ENCODE measurements at regions not wholly inside any gene's neighbourhood (a gene's known extent, or its start where the extent isn't known, plus 50 kb on each side); places are given as distances from the start of the nearest gene placed in this dataset.

DNA sequence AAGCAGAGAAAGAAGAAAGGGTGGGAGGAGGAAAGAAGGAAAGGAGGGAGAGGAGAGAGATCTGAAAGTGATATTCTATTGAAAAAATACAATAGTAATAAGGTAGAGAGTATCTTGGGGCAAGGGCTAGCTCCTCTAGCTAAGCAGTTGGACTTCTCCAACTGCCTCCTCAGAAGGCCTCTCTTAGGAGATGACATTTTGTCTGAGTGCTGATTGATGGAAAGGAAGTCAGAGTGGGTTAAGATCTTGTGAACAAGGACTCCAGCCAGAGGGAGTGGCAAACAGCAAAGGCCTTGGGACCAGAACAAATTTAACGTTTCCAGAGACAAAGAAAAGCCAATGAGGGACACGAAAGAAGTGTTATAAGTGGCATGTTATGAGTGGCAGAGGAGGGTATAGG is 111.8 kb upstream of the TNFAIP3 start:
- DNase-seq (ENCODE audit: low read depth, low spot score): no peak
- in situ Hi-C loops (cut with HindIII; ENCODE audit: low pct_unique_long_range_greater_than_20kb, low sequenced_read_pairs): no loop called here

- DNase-seq (ENCODE audit: low read depth, low spot score): no peak
- in situ Hi-C loops (cut with HindIII; ENCODE audit: low pct_unique_long_range_greater_than_20kb, low sequenced_read_pairs): no loop called here
These were observed 110.3 kb upstream of the TNFAIP3 start for GRCh38 chr6:137756788-137757187.

DNA sequence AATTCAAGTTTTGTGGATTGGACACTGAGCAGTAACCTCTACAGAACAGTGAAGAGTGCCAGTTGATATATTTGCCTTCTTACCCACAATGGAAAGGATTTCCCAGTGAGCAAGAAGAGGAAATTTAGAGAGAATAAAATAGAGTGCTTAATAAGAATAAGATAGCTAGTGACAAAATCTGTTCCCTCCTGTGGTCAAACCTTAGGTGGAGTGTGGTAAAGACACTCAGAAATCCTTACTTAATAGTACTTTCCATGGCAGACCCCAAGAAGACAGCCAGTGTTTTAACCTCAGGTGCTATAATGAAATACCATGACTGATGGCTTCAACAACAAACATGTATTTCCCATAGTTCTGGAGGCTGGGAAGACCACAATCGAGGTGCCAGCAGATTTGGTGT is 108.4 kb upstream of the TNFAIP3 start:
- in situ Hi-C loops (cut with HindIII; ENCODE audit: low pct_unique_long_range_greater_than_20kb, low sequenced_read_pairs): no loop called here
- no peak for DNase-seq (ENCODE audit: low read depth, low spot score)

- no peak for DNase-seq (ENCODE audit: low read depth, low spot score)
- in situ Hi-C loops (cut with HindIII; ENCODE audit: low pct_unique_long_range_greater_than_20kb, low sequenced_read_pairs): no loop called here
These were observed 107.4 kb upstream of the TNFAIP3 start for GRCh38 chr6:137759624-137760023.

DNA sequence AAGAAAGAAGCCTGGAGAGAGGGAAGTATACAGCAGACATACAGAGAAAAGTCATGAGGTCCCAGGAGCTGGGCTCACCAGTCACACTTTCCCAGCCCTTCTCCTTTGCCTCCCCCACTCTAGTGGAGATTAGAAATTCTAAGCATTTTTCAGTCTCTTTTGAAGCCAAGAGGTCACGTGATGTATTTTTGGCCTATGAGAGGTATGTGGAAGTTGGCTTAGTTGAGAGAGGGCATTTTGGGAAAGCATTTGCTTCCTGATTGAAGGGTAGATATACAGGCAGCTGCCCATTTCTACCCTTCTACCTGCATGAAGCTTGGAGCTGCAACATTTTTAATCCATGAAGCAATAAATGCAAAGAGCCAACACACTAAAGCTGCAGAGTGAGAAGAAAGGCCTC is 106.0 kb upstream of the TNFAIP3 start:
- DNase-seq (ENCODE audit: low read depth, low spot score): no peak
- in situ Hi-C loops (cut with HindIII; ENCODE audit: low pct_unique_long_range_greater_than_20kb, low sequenced_read_pairs): no loop called here

DNA sequence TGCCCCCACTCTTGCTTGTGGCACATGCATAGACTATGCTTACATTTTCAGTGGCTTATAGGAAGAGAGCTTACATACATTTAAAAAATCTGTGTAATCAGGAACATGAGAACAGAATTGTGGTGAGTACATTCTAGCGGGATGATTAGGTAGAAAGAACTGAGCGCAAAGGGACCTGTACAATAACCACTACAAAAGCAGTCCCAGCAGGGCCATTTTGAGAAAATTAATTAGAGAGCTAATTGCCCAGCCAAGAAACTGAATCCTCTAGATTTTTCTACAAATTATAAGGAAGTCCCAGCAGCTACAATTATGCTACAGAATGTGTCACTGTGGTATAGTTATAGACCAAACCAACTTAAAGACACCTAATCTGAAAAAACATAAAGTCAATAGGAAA is 105.6 kb upstream of the TNFAIP3 start:
- no peak for DNase-seq (ENCODE audit: low read depth, low spot score)
- in situ Hi-C loops (cut with HindIII; ENCODE audit: low pct_unique_long_range_greater_than_20kb, low sequenced_read_pairs): no loop called here

- no peak for DNase-seq (ENCODE audit: low read depth, low spot score)
- in situ Hi-C loops (cut with HindIII; ENCODE audit: low pct_unique_long_range_greater_than_20kb, low sequenced_read_pairs): no loop called here
These were observed 104.6 kb upstream of the TNFAIP3 start for GRCh38 chr6:137762168-137763090.

- peak; percentile 42 for DNase-seq (ENCODE audit: low read depth, low spot score)
These were observed 103.6 kb upstream of the TNFAIP3 start for GRCh38 chr6:137763436-137763835.

DNA sequence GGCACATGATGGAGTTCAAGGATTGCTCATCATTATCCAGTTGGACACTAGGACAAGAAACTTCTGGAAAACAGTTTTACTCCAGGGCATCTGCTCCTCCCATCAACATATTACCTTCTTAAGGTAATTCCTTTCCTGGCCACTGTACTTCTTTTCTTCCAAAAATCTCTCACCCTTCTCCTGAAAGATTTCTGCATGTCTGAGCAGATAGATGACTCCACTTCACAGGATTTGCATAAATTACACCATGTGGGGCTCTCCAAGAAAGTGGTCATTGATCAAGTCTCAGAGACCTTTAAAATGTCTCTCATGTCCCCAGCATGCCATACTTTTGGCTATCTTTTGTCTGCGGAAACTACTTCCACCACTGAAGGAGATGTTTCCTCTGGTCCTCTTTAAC is 103.2 kb upstream of the TNFAIP3 start:
- in situ Hi-C loops (cut with HindIII; ENCODE audit: low pct_unique_long_range_greater_than_20kb, low sequenced_read_pairs): no loop called here
- no peak for DNase-seq (ENCODE audit: low read depth, low spot score)

More at GRCh38 chr6:137763436-137763835, 103.6 kb upstream of the TNFAIP3 start:
- in situ Hi-C loops (cut with HindIII; ENCODE audit: low pct_unique_long_range_greater_than_20kb, low sequenced_read_pairs): no loop called here

DNA sequence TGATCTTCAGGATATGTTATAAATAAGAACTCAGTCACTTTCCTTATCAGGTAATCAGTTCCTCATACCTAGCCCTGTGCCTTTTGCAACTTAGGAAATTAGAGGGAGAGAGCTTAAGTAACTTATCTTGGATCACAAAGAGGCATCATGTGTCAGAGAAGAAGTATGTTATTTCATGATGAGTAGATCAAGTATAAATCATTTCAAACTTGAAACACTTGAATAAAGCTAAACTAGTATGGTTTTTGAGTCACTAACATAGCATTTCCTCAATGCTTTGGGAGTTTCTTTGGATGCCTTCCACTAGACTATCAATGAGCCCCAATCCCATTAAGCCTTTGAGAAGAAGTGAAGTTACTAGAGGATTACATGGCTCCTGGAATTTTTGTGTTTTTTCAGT is 102.6 kb upstream of the TNFAIP3 start:
- no peak for DNase-seq (ENCODE audit: low read depth, low spot score)
- in situ Hi-C loops (cut with HindIII; ENCODE audit: low pct_unique_long_range_greater_than_20kb, low sequenced_read_pairs): no loop called here

DNA sequence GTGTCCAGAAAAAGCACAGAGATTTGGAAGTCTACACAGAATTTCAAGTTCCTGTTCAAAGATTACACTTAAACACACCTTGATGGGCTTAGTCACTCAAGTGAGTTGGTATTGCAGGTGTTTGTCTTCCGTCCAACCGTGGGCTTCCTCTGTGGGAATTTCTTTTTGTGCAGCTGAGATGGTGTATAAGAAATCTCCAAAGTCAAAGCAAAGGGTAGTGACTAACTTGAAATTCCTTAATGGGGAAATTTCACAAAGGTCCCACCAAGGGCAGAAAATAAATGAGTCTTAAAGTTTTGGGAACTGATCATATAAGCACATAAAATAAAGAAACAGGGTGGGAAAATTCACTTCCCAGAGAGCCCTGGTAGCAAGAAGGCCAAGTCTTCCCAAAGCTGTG is 102.0 kb upstream of the TNFAIP3 start:
- no peak for DNase-seq (ENCODE audit: low read depth, low spot score)
- in situ Hi-C loops (cut with HindIII; ENCODE audit: low pct_unique_long_range_greater_than_20kb, low sequenced_read_pairs): no loop called here

DNA sequence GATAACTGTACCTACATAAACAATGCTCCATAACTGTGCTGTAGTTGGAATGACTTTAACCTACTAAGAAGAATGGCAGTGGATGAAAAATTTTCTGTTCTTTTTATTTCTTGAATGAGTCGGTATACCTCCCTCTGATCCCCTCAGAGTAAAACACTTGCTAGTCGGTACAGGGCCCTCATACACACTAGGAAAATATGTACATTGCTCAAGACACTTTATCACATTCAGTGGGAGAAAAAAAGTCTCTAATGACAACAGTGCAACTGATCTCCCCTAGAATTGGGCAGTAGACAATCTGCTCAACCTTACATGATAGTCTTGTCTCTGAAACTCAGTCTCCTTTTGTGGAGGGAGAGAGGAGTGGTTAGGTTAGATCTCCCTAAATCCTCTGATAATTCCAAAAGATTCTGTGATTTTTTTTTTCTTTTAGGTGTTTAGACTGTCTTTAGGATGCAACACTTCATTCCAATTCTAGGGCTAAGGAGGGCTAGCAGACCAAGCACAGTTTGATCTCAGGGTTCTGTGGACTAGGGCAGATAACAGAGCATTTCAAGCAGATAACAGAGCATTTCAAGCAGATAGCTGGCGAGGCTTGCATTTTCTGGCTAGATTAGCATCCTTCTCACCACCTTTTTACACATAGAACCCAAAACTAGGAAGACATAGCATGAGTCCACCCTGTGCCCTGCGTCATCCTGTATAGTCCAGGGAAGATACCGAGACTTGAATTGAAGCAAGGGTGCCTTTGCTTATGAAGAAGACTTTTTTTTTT is 100.3 kb upstream of the TNFAIP3 start:
- in situ Hi-C loops (cut with HindIII; ENCODE audit: low pct_unique_long_range_greater_than_20kb, low sequenced_read_pairs): no loop called here
- no peak for DNase-seq (ENCODE audit: low read depth, low spot score)

DNA sequence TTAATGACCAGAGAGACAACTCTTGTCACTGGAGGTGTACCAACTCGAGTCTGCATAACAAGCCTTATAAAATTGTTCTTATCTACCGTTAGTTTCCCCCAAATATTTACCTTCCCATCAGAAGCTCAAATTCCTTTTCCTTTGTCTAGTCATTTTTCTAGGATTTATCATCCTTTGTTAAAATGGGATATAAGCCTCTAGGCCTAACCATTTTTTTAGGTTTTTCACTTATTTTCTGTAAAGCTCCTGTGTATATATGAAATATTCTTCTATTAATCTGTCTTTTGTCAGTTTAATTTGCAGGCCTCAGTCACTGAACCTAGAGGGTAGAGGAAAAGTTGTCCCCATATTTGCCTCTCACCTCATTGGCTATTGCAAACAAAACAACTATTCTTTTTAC is 99.6 kb upstream of the TNFAIP3 start:
- DNase-seq (ENCODE audit: low read depth, low spot score): no peak
- in situ Hi-C loops (cut with HindIII; ENCODE audit: low pct_unique_long_range_greater_than_20kb, low sequenced_read_pairs): no loop called here

- in situ Hi-C loops (cut with HindIII; ENCODE audit: low pct_unique_long_range_greater_than_20kb, low sequenced_read_pairs): no loop called here
- no peak for DNase-seq (ENCODE audit: low read depth, low spot score)
These were observed 99.0 kb upstream of the TNFAIP3 start for GRCh38 chr6:137767911-137768690.

- peak; percentile 92 for DNase-seq (ENCODE audit: low read depth, low spot score)
- in situ Hi-C loops (cut with HindIII; ENCODE audit: low pct_unique_long_range_greater_than_20kb, low sequenced_read_pairs): no loop called here
These were observed 98.1 kb upstream of the TNFAIP3 start for GRCh38 chr6:137768935-137769334.

DNA sequence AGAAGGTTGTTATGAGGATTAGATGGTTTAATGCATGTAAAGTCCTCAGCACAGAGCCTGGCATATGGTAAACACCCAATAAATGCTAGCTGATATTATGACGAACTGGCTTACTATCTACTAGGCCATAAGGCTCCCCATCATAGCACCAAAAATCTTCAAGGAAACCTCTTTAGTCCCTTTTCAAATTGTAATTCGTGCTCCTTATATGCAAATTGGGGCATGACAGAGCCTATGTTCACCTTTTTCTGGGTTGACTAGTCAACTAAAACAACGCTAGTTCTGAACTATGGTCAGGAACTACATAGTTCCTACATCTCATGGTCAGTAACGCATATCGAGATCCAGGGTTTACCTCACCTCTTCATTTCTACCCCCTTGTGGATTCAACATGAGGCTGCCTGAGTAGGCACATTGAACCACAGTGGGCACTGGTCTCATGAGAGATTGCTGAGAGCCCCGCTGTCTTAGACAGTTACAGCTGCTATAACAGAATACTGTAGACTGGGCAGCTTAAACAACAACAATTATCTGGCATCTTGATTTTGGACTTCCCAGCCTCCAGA is 97.2 kb upstream of the TNFAIP3 start:
- in situ Hi-C loops (cut with HindIII; ENCODE audit: low pct_unique_long_range_greater_than_20kb, low sequenced_read_pairs): no loop called here

GRCh38 chr6:137772541-137773250 is 94.4 kb upstream of the TNFAIP3 start:
- in situ Hi-C loops (cut with HindIII; ENCODE audit: low pct_unique_long_range_greater_than_20kb, low sequenced_read_pairs): no loop called here
- no peak for DNase-seq (ENCODE audit: low read depth, low spot score)

More for the DNA sequence above, 97.2 kb upstream of the TNFAIP3 start:
- no peak for DNase-seq (ENCODE audit: low read depth, low spot score)
